Upper lobe of left lung (tissue), 4 donors: ENCODE measurements at regions not wholly inside any gene's neighbourhood (a gene's known extent, or its start where the extent isn't known, plus 50 kb on each side); places are given as distances from the start of the nearest gene placed in this dataset.

ENCODE experiments used
- CTCF ChIP-seq, 6 experiments: fragments of 450-650 bp in 4 of 6; fragments of 200-600 bp in 2 of 6; sonication (generic) in 2 of 6; IDR thresholded peaks; one replicate each; pipeline ENCODE4 v1.5.1; 2016 to 2019; ENCODE audit warnings: antibody characterized with exemption in 6 of 6
- POLR2A ChIP-seq, 4 donors: fragments of 450-650 bp; IDR thresholded peaks; one replicate each; pipeline ENCODE4 v1.5.1; 2016 to 2017; ENCODE audit warnings: antibody characterized with exemption in 4 of 4, mild to moderate bottlenecking in 2 of 4
- POLR2AphosphoS5 ChIP-seq, 2 donors: sonication (generic); formaldehyde crosslinking; IDR thresholded peaks; one replicate each; pipeline ENCODE4 v1.5.1; 2017; ENCODE audit warnings: antibody characterized with exemption in 2 of 2

- TF ChIP-seq CTCF (IDR thresholded peaks at IDR 0.05) = no peak
- TF ChIP-seq POLR2A (IDR thresholded peaks at IDR 0.05) = no peak
- TF ChIP-seq POLR2AphosphoS5 (IDR thresholded peaks at IDR 0.05) = no peak
These were observed 226.4 kb upstream of the ZNF217 start for GRCh38 chr20:53819973-53820451.
